ENCODE measurements at regions not wholly inside any gene's neighbourhood (a gene's known extent, or its start where the extent isn't known, plus 50 kb on each side); places are given as distances from the start of the nearest gene placed in this dataset.

- TF ChIP-seq POLR2A (IDR thresholded peaks at IDR 0.05; ENCODE audit: low read length) (no peak), GATA1 (IDR thresholded peaks at IDR 0.05; ENCODE audit: low read depth, low read length) (no peak)
Measured at GRCh38 chr4:33091961-33092360, 2371.8 kb downstream of the PCDH7 start.
